OCI-LY7 (cell line): ENCODE measurements at regions not wholly inside any gene's neighbourhood (a gene's known extent, or its start where the extent isn't known, plus 50 kb on each side); places are given as distances from the start of the nearest gene placed in this dataset.

Experiments
- CTCF ChIP-seq: fragments of 200-600 bp; sonication (generic); conservative IDR thresholded peaks from 2 replicates; pipeline ENCODE4 v1.5.1; 2014; ENCODE audit warnings: mild to moderate bottlenecking, antibody characterized with exemption, low read length, moderate library complexity, mixed read lengths
- EZH2phosphoT487 ChIP-seq: fragments of 200-600 bp; sonication (generic); IDR thresholded peaks from 2 replicates; pipeline ENCODE4 v1.6.1; 2018; ENCODE audit warnings: low read depth, borderline replicate concordance, mild to moderate bottlenecking, mixed run types, antibody characterized with exemption, low read length, moderate library complexity, mixed read lengths

GRCh38 chr7:54253036-54253373 lies 289.2 kb upstream of the VSTM2A start:
- TF ChIP-seq CTCF (no peak), EZH2phosphoT487 (no peak)
